NCI-H1694 (cell line): ENCODE measurements at regions not wholly inside any gene's neighbourhood (a gene's known extent, or its start where the extent isn't known, plus 50 kb on each side); places are given as distances from the start of the nearest gene placed in this dataset.
A peak's percentile ranks its signal among the peaks of the same experiment; 100 is the strongest.
"Not testable (repeated sequence)": the region's sequence is repeated elsewhere in the genome, so short reads cannot be mapped to it uniquely, and the experiment has no call there.

Experiments used
- DNase-seq: peaks from one replicate; lab custom pipeline; 2025; lab: John Stamatoyannopoulos, UW

DNA sequence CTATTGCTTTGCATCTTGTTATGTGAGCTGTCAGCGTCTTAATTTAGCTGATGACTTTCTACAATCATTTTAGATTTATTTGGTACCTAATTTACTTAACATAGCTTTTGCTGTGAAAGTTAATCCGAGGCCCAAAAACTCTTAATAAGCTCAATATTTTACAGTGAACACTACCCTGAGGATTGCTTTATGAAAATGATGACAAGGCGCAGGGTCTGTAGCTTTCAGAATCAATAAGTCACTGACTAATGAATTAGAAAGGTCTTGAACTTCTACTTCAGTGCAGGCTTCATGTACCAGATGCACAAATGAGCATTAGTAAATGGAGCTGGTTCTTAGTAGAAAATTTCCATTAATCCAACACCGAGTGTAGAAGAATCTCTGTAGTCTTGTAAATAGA is 81.4 kb upstream of the ZNF366 start:
- DNase-seq: no peak

DNA sequence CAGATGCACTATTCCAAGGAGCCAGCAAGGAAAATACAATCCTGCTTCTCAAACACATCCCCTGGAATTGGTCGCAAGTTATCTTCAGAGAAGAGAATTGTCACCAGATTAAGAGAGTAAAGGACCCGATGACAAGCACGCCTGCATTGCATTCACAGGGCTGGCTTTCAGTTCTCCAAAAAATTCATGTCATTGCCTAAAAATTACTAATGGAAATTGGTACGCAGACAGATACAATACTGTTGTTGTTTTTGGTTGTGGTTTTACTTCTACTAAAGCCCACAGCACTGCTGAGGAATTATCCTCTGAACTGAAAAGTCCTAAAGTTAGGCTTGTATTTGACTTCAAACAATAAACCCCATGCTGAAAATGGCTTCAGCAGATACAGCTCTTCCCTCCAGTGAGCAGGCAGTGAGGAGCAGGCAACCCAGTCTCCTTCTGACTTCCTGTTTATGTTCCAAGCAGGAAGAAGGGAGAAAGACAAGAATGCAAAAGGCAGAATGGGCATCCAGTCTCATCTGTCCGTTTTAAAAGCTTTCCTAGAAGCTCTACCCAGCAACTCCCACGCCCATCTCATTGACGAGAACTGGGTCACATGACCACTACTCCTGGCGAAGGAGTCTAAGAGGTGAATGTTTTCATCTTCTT is 80.6 kb upstream of the ZNF366 start:
- DNase-seq: no peak

DNA sequence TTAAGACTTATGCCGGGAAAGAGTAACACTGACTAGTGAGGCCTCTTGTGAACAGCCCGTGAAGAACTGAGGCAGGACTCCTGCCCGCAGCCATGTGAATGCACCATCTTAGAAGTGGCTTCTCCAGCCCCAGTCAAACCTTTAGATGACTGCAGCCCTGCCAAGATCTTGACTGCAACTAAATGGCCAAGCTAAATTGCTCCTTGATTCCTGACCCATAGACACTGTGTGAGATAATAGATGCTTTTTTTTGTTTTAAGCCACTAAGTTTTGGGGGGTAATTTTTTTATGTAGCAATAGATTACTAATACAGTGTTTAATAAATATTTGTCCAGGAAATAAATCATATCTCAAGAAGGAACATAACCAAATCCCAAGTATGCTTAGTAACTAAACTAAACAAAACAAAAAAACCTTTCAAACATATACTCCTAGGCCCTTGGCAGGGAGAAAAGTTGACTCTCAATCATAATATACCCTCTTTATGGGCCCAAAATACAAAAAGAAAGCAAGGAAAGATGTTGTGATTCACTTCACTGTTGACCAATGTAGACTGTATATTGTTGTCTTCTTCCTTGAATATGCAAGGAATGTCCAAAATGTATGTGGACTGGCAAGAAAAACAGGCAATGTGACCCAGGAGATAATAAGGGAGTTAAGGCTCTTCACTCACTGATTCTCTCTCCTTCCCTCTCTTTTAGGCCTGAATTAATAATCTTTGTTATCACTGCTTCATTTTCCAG is 79.7 kb upstream of the ZNF366 start:
- DNase-seq: no peak

DNA sequence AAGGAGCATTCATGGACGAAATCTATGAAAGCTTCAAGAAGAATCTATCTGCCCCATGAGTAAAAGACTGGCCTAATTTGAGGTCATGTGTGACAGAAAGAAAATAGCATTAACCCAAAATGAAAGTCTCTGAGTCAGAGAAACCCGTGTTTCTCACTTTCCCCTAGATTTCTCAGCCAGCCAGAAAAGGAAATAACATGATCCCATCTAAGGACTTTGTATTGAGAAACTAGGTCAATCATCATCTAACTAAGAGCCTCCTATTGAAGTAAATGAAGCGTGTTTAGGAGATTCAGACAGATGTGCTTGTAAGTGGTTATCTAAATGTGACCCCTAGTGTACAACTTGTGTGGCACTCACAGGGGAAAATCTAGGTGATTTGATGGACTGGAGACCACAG is 77.3 kb upstream of the ZNF366 start:
- no peak for DNase-seq

GRCh38 chr5:72579290-72579689 is 72.1 kb upstream of the ZNF366 start:
- DNase-seq: not testable (repeated sequence)

- DNase-seq: no peak
These were observed 65.1 kb upstream of the ZNF366 start for GRCh38 chr5:72572236-72572765.

DNA sequence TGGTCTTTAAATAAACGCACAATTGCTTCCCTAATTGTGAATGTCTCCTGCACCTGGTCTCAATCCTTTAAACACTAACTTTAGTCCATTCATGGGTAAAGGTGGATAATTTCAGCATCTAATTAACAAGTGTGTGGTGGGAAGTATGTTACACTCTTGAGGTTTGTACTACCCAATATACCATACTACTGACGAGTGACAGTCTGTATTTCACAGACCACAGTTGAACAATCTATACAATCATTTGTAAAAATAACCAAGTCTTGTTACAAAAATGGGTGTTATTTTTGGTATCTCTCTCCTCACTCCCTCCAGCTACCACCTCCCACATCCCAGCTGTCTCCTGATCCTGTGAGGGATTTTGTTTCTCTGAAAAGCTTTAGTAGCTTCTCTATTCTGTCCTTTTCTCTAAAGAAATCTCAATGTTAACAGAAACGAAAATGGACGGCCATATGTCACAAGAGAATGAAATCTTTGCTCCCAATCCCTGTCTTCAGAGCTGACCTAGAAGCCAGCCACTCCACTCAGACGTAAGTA is 62.3 kb upstream of the ZNF366 start:
- DNase-seq: no peak

DNA sequence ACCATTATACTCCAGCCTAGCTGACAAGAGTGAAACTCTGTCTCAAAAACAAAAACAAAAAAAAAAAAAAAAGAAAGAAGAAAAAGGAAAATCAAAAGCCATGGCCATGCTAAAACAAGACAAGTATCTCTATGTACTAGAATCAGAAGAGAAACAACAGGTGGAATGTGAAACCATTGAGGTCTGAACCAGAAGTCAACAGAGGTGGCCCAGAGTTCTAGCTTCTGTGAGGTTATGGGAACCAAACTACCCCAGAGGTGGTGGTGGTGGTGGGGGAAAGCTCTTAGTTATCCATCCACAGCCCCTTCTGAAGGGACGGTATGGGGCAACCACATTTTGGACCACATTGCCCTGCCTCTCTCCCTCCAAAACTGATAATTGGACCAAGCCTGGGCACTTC is 59.5 kb upstream of the ZNF366 start:
- DNase-seq: no peak

DNA sequence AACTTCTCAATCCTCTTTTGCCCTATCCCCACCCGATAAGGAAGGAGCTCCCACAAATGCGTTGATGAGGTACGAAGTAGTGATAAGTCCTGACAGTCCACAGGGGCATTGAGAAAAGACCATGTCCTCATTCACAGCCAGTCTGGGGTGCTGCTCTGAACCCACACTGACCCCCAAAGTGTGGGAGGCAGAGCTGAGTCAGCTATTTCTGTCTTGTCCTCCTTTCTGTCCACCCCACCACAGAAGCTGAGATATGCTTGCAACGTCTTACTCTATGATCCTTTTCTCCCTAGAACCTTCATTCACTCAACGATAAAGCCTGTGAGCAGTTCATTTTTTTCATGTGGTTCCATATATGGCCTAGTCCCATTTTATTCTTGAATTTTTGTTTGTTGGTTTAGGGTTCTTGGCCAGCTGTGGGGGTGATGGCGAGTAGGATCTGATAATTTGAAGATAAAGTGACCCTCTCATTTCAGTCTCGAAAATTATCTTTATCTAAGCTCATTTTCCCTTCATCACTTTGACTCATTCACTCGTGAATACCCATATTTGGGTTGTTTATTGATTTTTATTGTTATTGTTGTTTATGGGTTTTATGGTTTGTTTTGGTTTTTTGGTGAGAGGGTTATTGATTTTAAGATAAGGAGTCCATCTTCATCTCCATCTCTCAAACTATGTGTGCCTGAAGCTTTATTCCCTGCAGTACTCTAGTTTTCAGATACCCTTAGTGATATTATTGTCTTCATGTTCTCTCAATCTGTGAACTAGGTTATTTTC is 58.5 kb upstream of the ZNF366 start:
- no peak for DNase-seq

GRCh38 chr5:72562717-72563116 is 55.5 kb upstream of the ZNF366 start:
- no peak for DNase-seq

GRCh38 chr5:72561148-72561972 is 54.1 kb upstream of the ZNF366 start:
- DNase-seq: no peak

- DNase-seq: no peak
These were observed 52.9 kb upstream of the ZNF366 start for GRCh38 chr5:72559866-72560766.

- DNase-seq: peak; percentile 52
These were observed 51.2 kb upstream of the ZNF366 start for GRCh38 chr5:72558383-72558782.

DNA sequence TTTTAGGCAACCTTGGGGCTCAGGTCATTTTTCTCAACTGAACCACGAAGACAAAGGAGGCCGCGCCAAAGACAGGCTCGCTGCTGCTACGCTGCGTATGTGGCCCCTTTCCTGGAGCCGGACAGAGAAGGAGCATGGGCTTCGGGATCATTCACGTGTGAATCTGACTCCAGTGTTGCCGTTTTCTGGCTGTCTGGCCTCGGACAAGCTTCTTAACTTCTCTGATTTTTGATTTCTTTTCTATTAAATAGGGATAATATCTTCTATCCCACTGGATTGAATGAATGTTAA is 50.8 kb upstream of the ZNF366 start:
- DNase-seq: no peak

DNA sequence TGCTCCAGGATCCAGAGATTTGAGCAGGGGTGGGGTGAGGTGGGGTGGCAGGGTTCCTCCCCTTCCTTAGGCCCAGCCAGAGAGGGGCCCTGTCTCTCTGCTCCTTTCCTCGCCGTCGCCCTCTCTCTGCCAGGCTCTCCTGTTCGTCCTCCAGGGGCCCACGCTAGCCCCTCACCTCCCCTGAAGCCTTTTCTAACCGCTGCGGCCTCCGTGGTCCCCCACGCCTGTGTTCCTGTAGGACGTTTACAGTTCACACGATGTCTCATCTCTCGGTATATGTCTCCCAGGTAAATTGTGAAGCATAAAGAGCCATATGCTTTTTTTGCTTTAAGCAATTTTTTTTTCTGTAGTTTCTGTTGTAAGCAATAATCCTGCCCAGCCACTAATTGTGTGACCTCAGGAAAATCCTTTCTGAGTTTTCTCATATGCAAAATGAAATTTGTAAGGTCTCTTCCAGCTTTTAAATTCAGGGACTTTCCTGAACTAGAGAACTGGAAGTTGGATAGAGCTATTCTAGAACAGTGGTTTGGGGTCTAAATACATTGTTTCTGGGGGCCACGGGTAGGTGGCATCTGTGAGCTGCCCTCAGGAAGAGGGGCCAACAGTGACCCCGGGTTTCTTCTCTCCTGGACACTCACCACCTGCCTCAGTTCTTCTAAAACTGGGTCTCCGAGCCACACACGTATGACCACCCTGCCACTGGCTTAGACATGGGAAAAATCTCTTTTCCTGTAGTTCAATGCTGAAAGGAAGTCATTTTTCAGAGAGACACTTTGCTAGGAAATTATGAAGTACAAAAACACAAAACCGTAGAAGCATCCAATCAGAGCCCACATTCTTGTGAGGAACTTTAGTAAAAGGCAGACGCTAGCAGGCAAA is 50.2 kb upstream of the ZNF366 start:
- no peak for DNase-seq
